OCI-LY7 (cell line): ENCODE measurements at regions not wholly inside any gene's neighbourhood (a gene's known extent, or its start where the extent isn't known, plus 50 kb on each side); places are given as distances from the start of the nearest gene placed in this dataset.

Experiments
- CTCF ChIP-seq: fragments of 200-600 bp; sonication (generic); conservative IDR thresholded peaks from 2 replicates; pipeline ENCODE4 v1.5.1; 2014; ENCODE audit warnings: mild to moderate bottlenecking, antibody characterized with exemption, low read length, moderate library complexity, mixed read lengths
- EZH2phosphoT487 ChIP-seq: fragments of 200-600 bp; sonication (generic); IDR thresholded peaks from 2 replicates; pipeline ENCODE4 v1.6.1; 2018; ENCODE audit warnings: low read depth, borderline replicate concordance, mild to moderate bottlenecking, mixed run types, antibody characterized with exemption, low read length, moderate library complexity, mixed read lengths

- TF ChIP-seq EZH2phosphoT487 (no peak), CTCF (no peak)
These were observed 475.6 kb upstream of the MIS18BP1 start for GRCh38 chr14:45728434-45729225.
